ENCODE measurements at regions not wholly inside any gene's neighbourhood (a gene's known extent, or its start where the extent isn't known, plus 50 kb on each side); places are given as distances from the start of the nearest gene placed in this dataset.

DNA sequence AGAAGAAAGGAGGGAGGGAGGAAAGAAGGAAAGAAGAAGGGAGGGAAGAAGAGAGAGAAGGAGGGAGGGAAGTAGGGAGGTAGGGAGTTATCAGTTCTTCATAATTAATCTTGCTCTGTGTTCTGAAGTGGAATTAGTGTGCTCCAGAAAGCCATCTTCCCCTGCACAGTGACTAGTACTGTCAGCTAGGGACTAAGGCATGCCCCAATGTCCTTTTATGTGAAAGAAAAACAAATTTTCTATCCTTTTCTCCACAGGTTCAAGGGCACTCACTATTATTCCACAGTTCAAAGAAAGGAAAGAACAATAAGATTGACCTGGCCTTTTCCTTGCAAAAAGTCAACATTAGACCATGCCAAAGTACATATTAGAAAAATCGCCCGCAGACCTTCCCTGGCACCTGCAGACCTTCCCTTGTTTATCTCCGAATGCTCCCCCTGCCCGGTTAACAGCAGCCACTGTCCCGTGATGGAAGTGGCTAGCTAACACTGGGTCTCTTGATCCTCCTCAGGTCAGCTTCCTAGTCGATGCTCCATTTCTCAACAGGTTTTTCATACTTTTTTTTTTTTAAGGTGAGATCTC, 107.2 kb upstream of the EDEM3 start:
- in situ Hi-C loops (cut with HindIII; ENCODE audit: low sequenced_read_pairs): no loop called here
- TF ChIP-seq, protein P1, sequence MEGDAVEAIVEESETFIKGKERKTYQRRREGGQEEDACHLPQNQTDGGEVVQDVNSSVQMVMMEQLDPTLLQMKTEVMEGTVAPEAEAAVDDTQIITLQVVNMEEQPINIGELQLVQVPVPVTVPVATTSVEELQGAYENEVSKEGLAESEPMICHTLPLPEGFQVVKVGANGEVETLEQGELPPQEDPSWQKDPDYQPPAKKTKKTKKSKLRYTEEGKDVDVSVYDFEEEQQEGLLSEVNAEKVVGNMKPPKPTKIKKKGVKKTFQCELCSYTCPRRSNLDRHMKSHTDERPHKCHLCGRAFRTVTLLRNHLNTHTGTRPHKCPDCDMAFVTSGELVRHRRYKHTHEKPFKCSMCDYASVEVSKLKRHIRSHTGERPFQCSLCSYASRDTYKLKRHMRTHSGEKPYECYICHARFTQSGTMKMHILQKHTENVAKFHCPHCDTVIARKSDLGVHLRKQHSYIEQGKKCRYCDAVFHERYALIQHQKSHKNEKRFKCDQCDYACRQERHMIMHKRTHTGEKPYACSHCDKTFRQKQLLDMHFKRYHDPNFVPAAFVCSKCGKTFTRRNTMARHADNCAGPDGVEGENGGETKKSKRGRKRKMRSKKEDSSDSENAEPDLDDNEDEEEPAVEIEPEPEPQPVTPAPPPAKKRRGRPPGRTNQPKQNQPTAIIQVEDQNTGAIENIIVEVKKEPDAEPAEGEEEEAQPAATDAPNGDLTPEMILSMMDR (IDR thresholded peaks at IDR 0.05; ENCODE audit: low read depth, low read length, missing control alignments): no peak
- DNase-seq (ENCODE audit: low read depth): no peak
- H3K4me3 ChIP-seq (ENCODE audit: low read depth, low read length): no peak overlapping the region

- TF ChIP-seq, protein P1 (IDR thresholded peaks at IDR 0.05; ENCODE audit: low read depth, low read length, missing control alignments): no peak
- in situ Hi-C loops (cut with HindIII; ENCODE audit: low sequenced_read_pairs): no loop called here
- H3K4me3 ChIP-seq (ENCODE audit: low read depth, low read length): no peak overlapping the region
- DNase-seq (ENCODE audit: low read depth): no peak
Observed at GRCh38 chr1:184860985-184861754, 106.5 kb upstream of the EDEM3 start.

GRCh38 chr1:184860535-184860934, 105.9 kb upstream of the EDEM3 start:
- no peak overlapping the region for H3K4me3 ChIP-seq (ENCODE audit: low read depth, low read length)
- DNase-seq (ENCODE audit: low read depth): no peak
- TF ChIP-seq, protein P1 (IDR thresholded peaks at IDR 0.05; ENCODE audit: low read depth, low read length, missing control alignments): no peak
- in situ Hi-C loops (cut with HindIII; ENCODE audit: low sequenced_read_pairs): no loop called here

GRCh38 chr1:184859381-184860105, 104.9 kb upstream of the EDEM3 start:
- no peak overlapping the region for H3K4me3 ChIP-seq (ENCODE audit: low read depth, low read length)
- in situ Hi-C loops (cut with HindIII; ENCODE audit: low sequenced_read_pairs): no loop called here
- DNase-seq (ENCODE audit: low read depth): no peak
- TF ChIP-seq, protein P1 (IDR thresholded peaks at IDR 0.05; ENCODE audit: low read depth, low read length, missing control alignments): no peak

- DNase-seq (ENCODE audit: low read depth): no peak
- no peak overlapping the region for H3K4me3 ChIP-seq (ENCODE audit: low read depth, low read length)
- TF ChIP-seq, protein P1 (IDR thresholded peaks at IDR 0.05; ENCODE audit: low read depth, low read length, missing control alignments): no peak
- in situ Hi-C loops (cut with HindIII; ENCODE audit: low sequenced_read_pairs): no loop called here
Observed at GRCh38 chr1:184858288-184858687, 103.6 kb upstream of the EDEM3 start.

GRCh38 chr1:184854496-184855140, 100.0 kb upstream of the EDEM3 start:
- no peak overlapping the region for H3K4me3 ChIP-seq (ENCODE audit: low read depth, low read length)
- in situ Hi-C loops (cut with HindIII; ENCODE audit: low sequenced_read_pairs): no loop called here
- TF ChIP-seq, protein P1 (IDR thresholded peaks at IDR 0.05; ENCODE audit: low read depth, low read length, missing control alignments): no peak
- DNase-seq (ENCODE audit: low read depth): no peak

Data from astrocyte of the cerebellum (primary cell).